ENCODE measurements at regions not wholly inside any gene's neighbourhood (a gene's known extent, or its start where the extent isn't known, plus 50 kb on each side); places are given as distances from the start of the nearest gene placed in this dataset.

DNA sequence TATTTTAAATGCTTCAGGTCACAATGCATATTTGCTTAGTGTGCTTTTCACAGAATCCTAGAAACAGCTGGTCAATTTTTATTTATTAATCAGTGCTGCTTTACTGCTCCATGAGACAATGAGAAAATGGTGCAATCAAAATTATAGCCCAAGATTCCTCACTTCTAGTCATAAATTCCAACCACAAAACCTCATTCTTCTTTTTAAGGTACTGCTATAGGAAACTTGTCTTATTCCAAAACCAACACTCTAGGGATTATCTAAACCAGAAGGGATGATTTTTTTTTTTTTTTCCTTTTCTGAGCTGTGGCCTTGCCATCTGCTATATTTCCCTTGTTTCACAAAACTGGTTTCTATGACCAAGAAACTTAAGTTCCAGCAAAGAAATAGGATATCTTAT is 64.0 kb upstream of the SEMA3A start:
- no peaks in the 10 kb centered on the region for H3K36me3 ChIP-seq (ENCODE audit: control insufficient read depth, insufficient read depth, low read length)
- TF ChIP-seq, protein P1, sequence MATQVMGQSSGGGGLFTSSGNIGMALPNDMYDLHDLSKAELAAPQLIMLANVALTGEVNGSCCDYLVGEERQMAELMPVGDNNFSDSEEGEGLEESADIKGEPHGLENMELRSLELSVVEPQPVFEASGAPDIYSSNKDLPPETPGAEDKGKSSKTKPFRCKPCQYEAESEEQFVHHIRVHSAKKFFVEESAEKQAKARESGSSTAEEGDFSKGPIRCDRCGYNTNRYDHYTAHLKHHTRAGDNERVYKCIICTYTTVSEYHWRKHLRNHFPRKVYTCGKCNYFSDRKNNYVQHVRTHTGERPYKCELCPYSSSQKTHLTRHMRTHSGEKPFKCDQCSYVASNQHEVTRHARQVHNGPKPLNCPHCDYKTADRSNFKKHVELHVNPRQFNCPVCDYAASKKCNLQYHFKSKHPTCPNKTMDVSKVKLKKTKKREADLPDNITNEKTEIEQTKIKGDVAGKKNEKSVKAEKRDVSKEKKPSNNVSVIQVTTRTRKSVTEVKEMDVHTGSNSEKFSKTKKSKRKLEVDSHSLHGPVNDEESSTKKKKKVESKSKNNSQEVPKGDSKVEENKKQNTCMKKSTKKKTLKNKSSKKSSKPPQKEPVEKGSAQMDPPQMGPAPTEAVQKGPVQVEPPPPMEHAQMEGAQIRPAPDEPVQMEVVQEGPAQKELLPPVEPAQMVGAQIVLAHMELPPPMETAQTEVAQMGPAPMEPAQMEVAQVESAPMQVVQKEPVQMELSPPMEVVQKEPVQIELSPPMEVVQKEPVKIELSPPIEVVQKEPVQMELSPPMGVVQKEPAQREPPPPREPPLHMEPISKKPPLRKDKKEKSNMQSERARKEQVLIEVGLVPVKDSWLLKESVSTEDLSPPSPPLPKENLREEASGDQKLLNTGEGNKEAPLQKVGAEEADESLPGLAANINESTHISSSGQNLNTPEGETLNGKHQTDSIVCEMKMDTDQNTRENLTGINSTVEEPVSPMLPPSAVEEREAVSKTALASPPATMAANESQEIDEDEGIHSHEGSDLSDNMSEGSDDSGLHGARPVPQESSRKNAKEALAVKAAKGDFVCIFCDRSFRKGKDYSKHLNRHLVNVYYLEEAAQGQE (IDR thresholded peaks at IDR 0.05; ENCODE audit: insufficient read depth in 1 of 2, low read depth in 2 of 2, low read length in 1 of 2), result no peak
- no peak for TF ChIP-seq TCF7L2 (IDR thresholded peaks at IDR 0.05; ENCODE audit: low read depth, low read length)
- TF ChIP-seq, protein P2, sequence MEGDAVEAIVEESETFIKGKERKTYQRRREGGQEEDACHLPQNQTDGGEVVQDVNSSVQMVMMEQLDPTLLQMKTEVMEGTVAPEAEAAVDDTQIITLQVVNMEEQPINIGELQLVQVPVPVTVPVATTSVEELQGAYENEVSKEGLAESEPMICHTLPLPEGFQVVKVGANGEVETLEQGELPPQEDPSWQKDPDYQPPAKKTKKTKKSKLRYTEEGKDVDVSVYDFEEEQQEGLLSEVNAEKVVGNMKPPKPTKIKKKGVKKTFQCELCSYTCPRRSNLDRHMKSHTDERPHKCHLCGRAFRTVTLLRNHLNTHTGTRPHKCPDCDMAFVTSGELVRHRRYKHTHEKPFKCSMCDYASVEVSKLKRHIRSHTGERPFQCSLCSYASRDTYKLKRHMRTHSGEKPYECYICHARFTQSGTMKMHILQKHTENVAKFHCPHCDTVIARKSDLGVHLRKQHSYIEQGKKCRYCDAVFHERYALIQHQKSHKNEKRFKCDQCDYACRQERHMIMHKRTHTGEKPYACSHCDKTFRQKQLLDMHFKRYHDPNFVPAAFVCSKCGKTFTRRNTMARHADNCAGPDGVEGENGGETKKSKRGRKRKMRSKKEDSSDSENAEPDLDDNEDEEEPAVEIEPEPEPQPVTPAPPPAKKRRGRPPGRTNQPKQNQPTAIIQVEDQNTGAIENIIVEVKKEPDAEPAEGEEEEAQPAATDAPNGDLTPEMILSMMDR (IDR thresholded peaks at IDR 0.05), result no peak
- no peak for TF ChIP-seq POLR2AphosphoS5 (IDR thresholded peaks at IDR 0.05; ENCODE audit: low read depth, low read length)
- TF ChIP-seq SIN3A (IDR thresholded peaks at IDR 0.05; ENCODE audit: borderline replicate concordance, insufficient read depth, low read depth, low read length), result no peak
- intact Hi-C loops (cut with micrococcal nuclease; ENCODE audit: unreplicated experiment), result no loop called here
- no peak for ATAC-seq
- H3K27me3 ChIP-seq (ENCODE audit: control insufficient read depth, insufficient read depth, low read length), result no peaks in the 10 kb centered on the region
- in situ Hi-C loops (cut with HindIII; ENCODE audit: low pct_unique_long_range_greater_than_20kb, low sequenced_read_pairs), result no loop called here
- H3K27ac ChIP-seq (ENCODE audit: low read length), result no peak overlapping the region
- no TSS peak for BruUV-seq (replicated peaks)
- POLR2A ChIA-PET, result no interaction called here
- H3K4me1 ChIP-seq (ENCODE audit: control insufficient read depth, insufficient read depth, low read length), result no peaks in the 10 kb centered on the region
- H3K9me3 ChIP-seq (ENCODE audit: control insufficient read depth, insufficient read depth, low read depth, low read length), result no peaks in the 10 kb centered on the region
- CTCF ChIA-PET, result no interaction called here
- no peak for DNase-seq (ENCODE audit: low read depth, low spot score)
- no peak overlapping the region for H3K4me3 ChIP-seq (ENCODE audit: low read depth in 2 of 2, low read length in 2 of 2)

DNA sequence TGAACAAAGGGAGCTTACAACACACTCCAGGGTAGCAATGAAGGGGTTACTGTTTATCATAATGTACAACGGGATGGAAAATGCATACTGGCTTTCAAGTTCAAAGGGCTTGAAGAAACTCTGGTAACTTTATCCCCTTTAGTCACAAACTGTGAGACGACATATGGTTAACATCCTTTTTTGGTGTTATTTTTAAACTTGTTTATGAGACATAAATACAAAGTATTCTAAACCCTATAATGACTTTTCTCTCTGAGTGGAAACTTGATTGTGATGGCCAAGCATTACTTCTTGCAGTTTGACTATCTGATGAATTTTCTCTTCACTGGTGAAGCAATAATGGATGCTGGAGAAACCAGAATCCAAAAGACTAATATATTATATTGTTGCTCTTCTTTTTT is 62.0 kb upstream of the SEMA3A start:
- in situ Hi-C loops (cut with HindIII; ENCODE audit: low pct_unique_long_range_greater_than_20kb, low sequenced_read_pairs), result no loop called here
- TF ChIP-seq, protein P1 (IDR thresholded peaks at IDR 0.05; ENCODE audit: insufficient read depth in 1 of 2, low read depth in 2 of 2, low read length in 1 of 2), result no peak
- TF ChIP-seq SIN3A (IDR thresholded peaks at IDR 0.05; ENCODE audit: borderline replicate concordance, insufficient read depth, low read depth, low read length), result no peak
- DNase-seq (ENCODE audit: low read depth, low spot score) (no peak), ATAC-seq (no peak)
- Histone ChIP-seq H3K27ac (ENCODE audit: low read length) (no peak overlapping the region), H3K27me3 (ENCODE audit: control insufficient read depth, insufficient read depth, low read length) (no peaks in the 10 kb centered on the region), H3K36me3 (ENCODE audit: control insufficient read depth, insufficient read depth, low read length) (no peaks in the 10 kb centered on the region), H3K4me3 (ENCODE audit: low read depth in 2 of 2, low read length in 2 of 2) (no peak overlapping the region), H3K9me3 (ENCODE audit: control insufficient read depth, insufficient read depth, low read depth, low read length) (no peaks in the 10 kb centered on the region), H3K4me1 (ENCODE audit: control insufficient read depth, insufficient read depth, low read length) (no peaks in the 10 kb centered on the region)
- no TSS peak for BruUV-seq (replicated peaks)
- intact Hi-C loops (cut with micrococcal nuclease; ENCODE audit: unreplicated experiment), result no loop called here
- ChIA-PET POLR2A (no interaction called here), CTCF (no interaction called here)
